Colonic mucosa (tissue), 4 donors: ENCODE measurements at regions not wholly inside any gene's neighbourhood (a gene's known extent, or its start where the extent isn't known, plus 50 kb on each side); places are given as distances from the start of the nearest gene placed in this dataset.

Source experiments
- DNase-seq: peaks from one replicate; pipeline ENCODE4 v3.0.0-alpha.2; 2020
- H3K27ac ChIP-seq: fragments of 200-600 bp; one replicate; pipeline ENCODE4 v1.8.0; 2021
- H3K27me3 ChIP-seq: fragments of 200-600 bp; one replicate; pipeline ENCODE4 v1.8.0; 2021
- H3K36me3 ChIP-seq: fragments of 200-600 bp; one replicate; pipeline ENCODE4 v1.8.0; 2021
- H3K4me1 ChIP-seq: fragments of 200-600 bp; one replicate; pipeline ENCODE4 v1.8.0; 2021; ENCODE audit warnings: mild to moderate bottlenecking
- H3K4me3 ChIP-seq: fragments of 200-600 bp; one replicate; pipeline ENCODE4 v1.8.0; 2021
- H3K9ac ChIP-seq, 2 donors: one replicate each; pipeline ENCODE4 v1.7.0; 2013; ENCODE audit warnings: control low read depth in 2 of 2, low read depth in 2 of 2, low read length in 2 of 2
- H3K9me3 ChIP-seq: fragments of 200-600 bp; one replicate; pipeline ENCODE4 v1.8.0; 2021
- intact Hi-C: fragments of 100-400 bp; cut with DNase I; formaldehyde crosslinking; loops from one replicate; pipeline ENCODE4 v1.14.1; 2022
- TF ChIP-seq, protein P1 (sequence below): fragments of 200-600 bp; IDR thresholded peaks from one replicate; pipeline ENCODE4 v1.8.0; 2022; ENCODE audit warnings: antibody characterized with exemption, mild to moderate bottlenecking
- donor health status: healthy.
- donor health status: DM: no; HTN: no; CAD: no.
- donor health status: DM: no; HTN: no; CAD: no.

GRCh38 chr3:99542767-99543518, 95.5 kb upstream of the COL8A1 start:
- Histone ChIP-seq H3K9me3 (no peaks in the 10 kb centered on the region), H3K27me3 (no peaks in the 10 kb centered on the region), H3K36me3 (no peaks in the 10 kb centered on the region), H3K27ac (no peak overlapping the region), H3K4me1 (peaks cover 7% of the 10 kb centered on the region), H3K4me3 (no peak overlapping the region), H3K9ac (no peak overlapping the region)
- no peak for DNase-seq
- intact Hi-C loops, result no loop called here
- TF ChIP-seq, protein P1, sequence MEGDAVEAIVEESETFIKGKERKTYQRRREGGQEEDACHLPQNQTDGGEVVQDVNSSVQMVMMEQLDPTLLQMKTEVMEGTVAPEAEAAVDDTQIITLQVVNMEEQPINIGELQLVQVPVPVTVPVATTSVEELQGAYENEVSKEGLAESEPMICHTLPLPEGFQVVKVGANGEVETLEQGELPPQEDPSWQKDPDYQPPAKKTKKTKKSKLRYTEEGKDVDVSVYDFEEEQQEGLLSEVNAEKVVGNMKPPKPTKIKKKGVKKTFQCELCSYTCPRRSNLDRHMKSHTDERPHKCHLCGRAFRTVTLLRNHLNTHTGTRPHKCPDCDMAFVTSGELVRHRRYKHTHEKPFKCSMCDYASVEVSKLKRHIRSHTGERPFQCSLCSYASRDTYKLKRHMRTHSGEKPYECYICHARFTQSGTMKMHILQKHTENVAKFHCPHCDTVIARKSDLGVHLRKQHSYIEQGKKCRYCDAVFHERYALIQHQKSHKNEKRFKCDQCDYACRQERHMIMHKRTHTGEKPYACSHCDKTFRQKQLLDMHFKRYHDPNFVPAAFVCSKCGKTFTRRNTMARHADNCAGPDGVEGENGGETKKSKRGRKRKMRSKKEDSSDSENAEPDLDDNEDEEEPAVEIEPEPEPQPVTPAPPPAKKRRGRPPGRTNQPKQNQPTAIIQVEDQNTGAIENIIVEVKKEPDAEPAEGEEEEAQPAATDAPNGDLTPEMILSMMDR, result no peak

- Histone ChIP-seq H3K27me3 (no peaks in the 10 kb centered on the region), H3K4me1 (peaks cover 7% of the 10 kb centered on the region), H3K9ac (no peak overlapping the region), H3K27ac (no peak overlapping the region), H3K9me3 (no peaks in the 10 kb centered on the region), H3K4me3 (no peak overlapping the region), H3K36me3 (no peaks in the 10 kb centered on the region)
- TF ChIP-seq, protein P1, result no peak
- no peak for DNase-seq
- intact Hi-C loops, result no loop called here
Measured at GRCh38 chr3:99541181-99541580, 97.2 kb upstream of the COL8A1 start.

DNA sequence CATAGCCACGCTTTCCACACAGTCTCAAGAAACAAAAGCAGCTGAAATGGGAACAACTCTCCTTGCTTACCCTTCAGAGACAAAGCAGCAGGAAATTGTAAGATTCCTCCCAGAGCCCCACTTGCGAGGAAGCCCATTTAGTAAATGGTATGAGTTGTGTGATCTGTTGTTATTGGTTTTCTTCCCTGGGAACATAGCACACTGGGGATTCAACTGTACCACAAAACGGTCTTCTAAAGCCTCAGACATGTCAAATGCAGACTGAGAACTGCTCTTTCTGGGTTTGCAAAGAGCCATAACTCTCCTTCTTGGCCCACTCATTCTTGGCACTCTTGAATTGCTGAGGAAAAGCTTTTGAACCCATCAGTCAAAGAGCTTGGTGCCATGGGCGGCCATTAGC, 101.0 kb upstream of the COL8A1 start:
- intact Hi-C loops, result no loop called here
- Histone ChIP-seq H3K9me3 (no peaks in the 10 kb centered on the region), H3K27me3 (no peaks in the 10 kb centered on the region), H3K4me1 (no peaks in the 10 kb centered on the region), H3K36me3 (no peaks in the 10 kb centered on the region), H3K4me3 (no peak overlapping the region), H3K27ac (no peak overlapping the region), H3K9ac (no peak overlapping the region)
- no peak for DNase-seq
- TF ChIP-seq, protein P1, result no peak

DNA sequence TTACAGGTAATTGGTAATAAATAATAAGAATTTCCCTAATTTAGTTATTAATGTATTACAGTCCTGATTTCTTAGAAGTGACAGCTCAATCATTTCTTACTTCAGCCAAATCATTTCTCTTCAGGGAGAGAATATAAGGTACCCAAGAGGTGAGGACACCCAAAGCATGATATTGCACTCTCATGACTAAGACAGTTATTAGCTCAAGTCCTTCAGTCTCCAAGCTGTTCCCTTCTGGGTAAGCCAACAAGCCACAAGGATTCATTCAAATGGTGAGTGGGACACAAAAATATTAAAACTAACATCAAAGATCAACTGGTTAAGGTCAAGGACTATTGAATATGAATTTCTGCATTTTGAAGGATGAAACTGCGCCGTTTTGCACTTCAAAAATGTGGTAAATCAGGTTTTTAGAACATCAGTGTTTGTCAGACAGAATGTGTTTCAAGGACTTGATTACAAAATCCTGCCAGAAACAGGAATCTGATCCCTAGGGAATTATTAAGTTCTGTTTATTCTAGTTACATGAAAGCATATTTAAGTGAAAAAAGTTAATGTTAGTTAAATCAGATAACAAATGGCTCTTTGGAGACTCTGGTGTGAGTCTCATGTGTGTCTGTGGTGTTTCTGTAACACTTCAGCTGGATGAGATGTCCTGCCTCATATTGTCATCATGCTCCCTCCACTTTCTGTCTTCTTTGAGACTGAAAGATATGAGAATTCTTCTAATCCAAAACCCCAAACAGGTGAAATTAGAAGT, 101.7 kb upstream of the COL8A1 start:
- intact Hi-C loops, result no loop called here

GRCh38 chr3:99534951-99535704, 103.3 kb upstream of the COL8A1 start:
- Histone ChIP-seq H3K27ac (no peak overlapping the region), H3K9ac (no peak overlapping the region), H3K36me3 (no peaks in the 10 kb centered on the region), H3K27me3 (no peaks in the 10 kb centered on the region), H3K9me3 (no peaks in the 10 kb centered on the region), H3K4me3 (no peak overlapping the region), H3K4me1 (no peaks in the 10 kb centered on the region)
- DNase-seq, result no peak
- TF ChIP-seq, protein P1, result no peak
- intact Hi-C loops, result no loop called here

More for the DNA sequence above, 101.7 kb upstream of the COL8A1 start:
- Histone ChIP-seq H3K27ac (no peak overlapping the region), H3K9ac (no peak overlapping the region), H3K27me3 (no peaks in the 10 kb centered on the region), H3K4me1 (no peaks in the 10 kb centered on the region), H3K4me3 (no peak overlapping the region), H3K36me3 (no peaks in the 10 kb centered on the region), H3K9me3 (no peaks in the 10 kb centered on the region)
- no peak for DNase-seq
- TF ChIP-seq, protein P1, result no peak
